G401 (cell line): ENCODE measurements at regions not wholly inside any gene's neighbourhood (a gene's known extent, or its start where the extent isn't known, plus 50 kb on each side); places are given as distances from the start of the nearest gene placed in this dataset.
A peak's percentile ranks its signal among the peaks of the same experiment; 100 is the strongest.

Experiments
- DNase-seq: peaks from one replicate; pipeline ENCODE4 v3.0.0-alpha.2; 2015; ENCODE audit warnings: low spot score
- in situ Hi-C: cut with HindIII; loops from 2 replicates; pipeline ENCODE4 v1.10.0; 2016; ENCODE audit warnings: low sequenced_read_pairs, mixed read lengths

DNA sequence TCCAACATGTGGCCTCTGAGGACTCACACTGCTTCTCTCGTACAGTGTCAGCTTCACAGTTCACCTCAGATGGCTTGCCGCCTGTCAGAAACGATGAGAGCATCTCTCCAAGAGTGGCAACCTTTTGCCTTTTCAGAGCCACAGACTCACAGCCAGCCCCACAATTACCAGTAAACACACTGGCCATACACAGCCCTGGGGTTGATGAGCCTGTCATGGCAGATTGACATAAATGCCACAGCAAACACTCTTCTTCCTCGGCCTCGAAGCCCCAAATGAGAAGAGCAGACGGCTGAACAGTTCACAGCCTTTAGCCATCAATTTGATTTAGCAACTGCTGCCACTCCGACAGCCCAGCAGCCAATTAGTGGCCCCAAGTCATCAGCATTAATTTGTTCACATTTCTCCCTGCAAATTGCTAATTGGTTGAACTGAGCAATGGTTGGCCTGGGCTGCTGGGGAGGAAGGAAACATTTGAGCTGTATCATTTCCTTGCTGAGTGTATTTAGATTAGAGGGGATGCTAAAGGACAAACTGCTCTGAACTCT lies 1142.9 kb downstream of the SORCS3 start:
- in situ Hi-C loops, result no loop called here
- DNase-seq, result no peak

- in situ Hi-C loops, result no loop called here
- no peak for DNase-seq
Observed at GRCh38 chr10:105774881-105775280, 1133.8 kb downstream of the SORCS3 start.

DNA sequence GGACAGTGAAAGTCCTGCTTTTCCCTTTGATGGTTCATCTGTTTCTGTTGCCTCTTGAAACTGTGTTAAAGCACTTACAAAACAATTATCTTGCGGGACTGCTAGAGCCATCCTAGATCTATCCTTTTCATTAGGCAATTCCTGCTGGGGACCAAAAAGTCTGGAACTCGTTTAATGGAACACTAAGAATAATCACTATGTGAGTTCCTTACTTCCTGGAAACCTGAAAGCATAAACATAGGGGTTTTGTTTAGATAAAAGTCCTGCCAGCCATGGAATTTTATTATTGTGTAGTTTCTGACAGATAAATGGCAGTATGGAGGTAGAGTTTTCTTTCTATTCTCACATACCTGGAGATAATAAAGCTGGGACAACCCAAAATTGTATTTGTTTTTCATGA lies 1133.3 kb downstream of the SORCS3 start:
- in situ Hi-C loops, result no loop called here
- no peak for DNase-seq

DNA sequence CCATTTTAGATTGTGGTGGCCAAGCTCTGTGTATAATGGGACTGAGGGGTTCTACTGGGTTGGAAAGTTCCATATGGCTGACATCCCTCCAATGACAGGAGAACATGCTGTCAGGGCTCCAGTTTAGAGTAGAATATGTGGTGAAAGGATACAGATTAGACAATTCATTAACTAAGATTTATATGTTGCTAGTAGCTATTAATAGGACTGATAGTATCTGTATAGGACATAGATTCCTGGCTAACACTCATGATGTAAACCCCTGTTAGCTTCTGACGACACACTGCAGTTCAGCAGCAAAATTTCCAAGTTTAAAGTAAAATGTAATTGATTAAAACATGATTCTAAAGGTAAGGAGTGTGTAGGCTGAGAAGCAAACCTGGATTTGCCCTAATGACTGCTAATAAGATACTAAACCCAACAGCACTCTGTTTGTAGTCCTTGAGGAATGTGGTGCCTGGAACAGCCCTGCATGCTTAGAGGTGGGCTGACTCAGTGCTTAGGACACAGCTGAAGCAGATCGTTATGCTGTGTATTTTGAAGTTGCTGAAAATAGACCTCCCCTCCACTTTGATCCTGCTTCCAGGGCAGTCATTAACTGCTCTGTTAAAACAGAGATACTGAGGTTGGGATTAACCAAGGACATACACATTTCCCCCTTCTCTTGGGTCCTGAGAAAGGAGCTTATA lies 1129.6 kb downstream of the SORCS3 start:
- in situ Hi-C loops, result no loop called here
- DNase-seq, result no peak

- DNase-seq, result no peak
Observed at GRCh38 chr10:105769248-105770184, 1128.4 kb downstream of the SORCS3 start.

DNA sequence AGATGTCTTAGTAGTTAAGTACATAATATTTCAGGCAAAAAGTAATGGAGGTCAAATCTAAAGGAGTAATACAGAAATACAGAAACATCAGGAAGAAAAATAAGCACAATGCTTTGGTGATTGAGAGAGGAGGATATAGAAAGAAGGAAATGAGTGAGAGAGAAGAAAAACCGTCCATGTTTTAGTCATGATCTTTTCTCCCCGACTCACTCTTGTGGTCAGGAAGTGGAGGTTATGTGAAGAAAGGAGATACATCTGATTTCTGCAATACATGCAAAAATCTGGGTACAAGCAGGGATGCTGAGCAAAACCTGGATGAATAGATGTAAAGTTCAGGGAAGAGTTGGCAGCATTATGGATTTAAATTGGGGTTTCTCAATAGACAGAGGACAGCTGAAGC lies 1122.5 kb downstream of the SORCS3 start:
- in situ Hi-C loops, result no loop called here
- no peak for DNase-seq

More at GRCh38 chr10:105769248-105770184, 1128.4 kb downstream of the SORCS3 start:
- in situ Hi-C loops, result no loop called here

- in situ Hi-C loops, result no loop called here
- no peak for DNase-seq
Observed at GRCh38 chr10:105761576-105762260, 1120.6 kb downstream of the SORCS3 start.

DNA sequence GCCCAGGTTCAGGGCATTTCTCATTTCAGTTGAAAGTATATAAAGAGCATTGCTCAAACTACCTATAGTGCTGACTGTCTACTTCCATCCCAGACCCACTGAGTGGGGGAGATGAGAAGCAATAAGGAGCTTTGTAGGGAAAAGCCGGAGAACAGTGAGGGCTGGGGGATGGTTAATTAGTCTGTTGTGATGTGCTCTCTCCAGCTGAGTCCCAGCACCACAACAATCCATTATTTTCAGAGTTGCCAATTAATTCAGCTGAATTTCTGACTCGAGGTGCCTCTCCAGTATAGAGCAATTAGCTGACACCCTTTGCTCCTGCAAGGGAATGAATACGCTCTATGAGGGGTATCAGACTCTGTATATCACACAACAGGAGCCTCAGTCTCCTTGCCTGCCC lies 1118.6 kb downstream of the SORCS3 start:
- in situ Hi-C loops, result no loop called here
- no peak for DNase-seq

- in situ Hi-C loops, result no loop called here
- no peak for DNase-seq
Observed at GRCh38 chr10:105758209-105758998, 1117.3 kb downstream of the SORCS3 start.

DNA sequence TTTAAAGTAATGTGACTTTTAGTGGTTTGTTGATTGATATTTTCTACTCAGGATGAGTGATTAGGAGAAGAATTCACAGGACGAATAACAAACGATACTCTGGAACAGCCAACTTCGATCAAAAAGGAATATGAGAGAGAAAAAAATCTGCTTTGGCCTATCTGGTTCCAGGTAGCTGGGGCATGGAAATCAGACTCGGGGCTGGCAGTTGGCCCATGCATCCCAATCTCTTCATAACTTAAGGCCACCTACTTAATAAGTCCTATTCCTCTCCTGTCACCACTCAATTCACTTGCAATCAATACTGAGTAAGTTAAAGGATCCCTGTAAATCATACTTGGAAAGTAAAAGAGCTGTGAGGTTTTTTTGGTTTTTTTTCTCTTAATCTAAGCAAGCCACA lies 1116.2 kb downstream of the SORCS3 start:
- in situ Hi-C loops, result no loop called here

DNA sequence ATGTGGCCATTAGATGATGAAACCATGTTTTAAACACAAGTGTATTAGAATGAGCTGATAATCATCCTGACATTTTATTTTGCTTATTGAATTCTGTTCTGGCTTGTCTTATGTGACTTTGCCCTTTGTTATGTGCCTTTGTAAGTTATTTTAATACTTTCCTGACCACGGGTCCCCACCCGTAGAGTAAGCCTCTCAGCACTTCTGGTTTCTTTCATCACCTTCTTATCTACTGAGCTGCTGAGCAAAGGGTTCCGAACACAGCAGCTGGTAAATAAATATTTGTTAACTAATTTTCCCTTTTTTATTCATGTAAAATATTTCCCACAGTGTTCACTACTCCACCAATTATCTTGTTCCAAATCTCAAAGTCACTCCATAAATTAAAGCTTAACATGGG lies 1115.3 kb downstream of the SORCS3 start:
- DNase-seq, result no peak
- in situ Hi-C loops, result no loop called here

More for the DNA sequence above, 1116.2 kb downstream of the SORCS3 start:
- DNase-seq, result no peak

- no peak for DNase-seq
- in situ Hi-C loops, result no loop called here
Observed at GRCh38 chr10:105751688-105752087, 1110.6 kb downstream of the SORCS3 start.

DNA sequence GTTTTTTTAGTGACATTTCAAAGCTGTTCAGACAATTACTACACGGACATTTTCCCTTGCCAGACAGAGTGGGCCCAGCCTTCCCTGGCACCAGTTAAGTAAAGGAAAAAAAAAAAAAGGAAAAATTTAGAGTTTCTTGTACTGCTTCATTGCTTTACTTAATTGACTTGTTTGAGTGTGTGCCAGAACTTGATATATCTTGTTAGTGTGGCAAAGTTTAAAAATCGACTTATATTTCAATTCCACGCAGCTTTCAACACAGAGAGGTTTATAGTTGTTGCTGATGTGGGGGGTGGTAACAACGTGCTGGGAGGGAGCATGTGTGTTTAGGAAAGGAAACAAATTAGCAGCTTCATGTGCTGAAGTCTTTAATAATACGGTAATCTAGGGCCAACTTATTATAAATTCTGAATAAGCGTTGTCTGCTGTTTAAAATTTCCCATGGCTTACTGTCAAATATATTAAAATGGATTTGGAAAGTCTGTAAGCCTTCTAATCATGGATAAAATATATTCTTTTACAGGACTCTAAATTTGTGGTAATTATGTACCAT lies 1104.6 kb downstream of the SORCS3 start:
- in situ Hi-C loops, result no loop called here
- no peak for DNase-seq

- DNase-seq, result peak; percentile 21
- in situ Hi-C loops, result no loop called here
Observed at GRCh38 chr10:105743343-105744056, 1102.4 kb downstream of the SORCS3 start.

DNA sequence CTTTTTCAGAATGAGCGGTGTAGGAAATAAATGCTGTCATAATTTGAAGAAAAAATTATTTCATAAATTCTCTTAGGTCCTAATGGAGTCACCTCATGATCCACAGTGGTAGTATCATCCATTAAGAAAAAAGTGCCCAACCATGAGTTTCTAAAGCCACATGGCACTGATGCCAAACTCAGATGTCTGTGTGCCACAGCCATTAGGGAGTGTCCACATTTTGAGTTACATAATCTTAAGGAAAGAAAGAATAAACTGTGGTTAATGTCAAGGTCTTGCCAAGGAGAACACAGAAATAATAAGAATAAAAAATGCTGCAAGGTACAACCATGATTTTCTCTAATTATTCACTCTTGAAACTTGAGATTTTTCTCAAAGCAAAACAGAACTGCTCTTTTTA lies 1101.8 kb downstream of the SORCS3 start:
- DNase-seq, result no peak
- in situ Hi-C loops, result no loop called here

DNA sequence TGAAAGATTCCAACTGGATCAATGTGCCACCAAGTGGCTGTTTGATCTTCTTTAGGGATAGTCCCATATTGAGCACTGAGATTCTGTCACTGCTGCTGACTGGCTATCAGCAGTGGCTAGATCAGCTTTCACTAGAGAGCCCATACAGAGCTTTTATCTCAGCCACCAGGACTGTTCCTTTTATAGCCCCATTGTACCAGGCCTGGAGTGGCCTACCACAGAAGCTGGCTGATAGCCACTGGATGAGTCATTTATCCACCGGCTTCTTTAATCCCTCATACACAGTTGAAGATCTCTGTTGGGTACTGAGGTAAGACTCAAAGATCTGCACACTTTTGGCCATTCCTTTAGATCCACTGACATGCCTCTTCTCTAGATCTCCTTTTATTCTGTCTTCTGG lies 1101.1 kb downstream of the SORCS3 start:
- DNase-seq, result no peak
- in situ Hi-C loops, result no loop called here

DNA sequence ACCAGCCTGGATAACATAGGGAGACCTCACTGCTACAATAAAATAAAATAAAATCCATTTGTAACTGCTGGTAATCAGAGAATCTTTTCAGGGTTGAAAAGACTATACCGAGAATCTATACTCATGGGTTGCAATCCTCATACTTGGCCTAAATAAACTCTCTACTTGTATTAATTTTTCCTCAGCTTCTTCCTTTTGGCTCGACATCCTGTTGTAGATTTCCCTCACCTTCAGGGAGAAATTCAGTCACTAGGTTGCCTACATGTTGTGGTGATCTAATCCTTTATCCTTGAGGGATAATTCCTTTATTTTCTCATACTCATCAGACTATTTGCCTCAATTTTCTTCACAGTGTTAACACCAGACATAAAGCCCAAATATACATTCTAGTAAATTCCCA lies 1093.4 kb downstream of the SORCS3 start:
- DNase-seq, result no peak
- in situ Hi-C loops, result no loop called here

GRCh38 chr10:105733924-105734323 lies 1092.8 kb downstream of the SORCS3 start:
- no peak for DNase-seq
- in situ Hi-C loops, result no loop called here
